Right cardiac atrium (tissue), 5 donors: ENCODE measurements at regions not wholly inside any gene's neighbourhood (a gene's known extent, or its start where the extent isn't known, plus 50 kb on each side); places are given as distances from the start of the nearest gene placed in this dataset.

Experiments used
- ATAC-seq, 2 donors: fragments of 200-7000 bp; cut with Tn5 transposase; one replicate each; pipeline versions ENCODE4 v1.8.0 to v1.9.1; 2020; ENCODE audit warnings: moderate library complexity in 2 of 2, mild to moderate bottlenecking in 1 of 2
- DNase-seq, 3 donors: peaks; one replicate each; pipeline ENCODE4 v3.0.0-alpha.2; 2020
- H3K27ac ChIP-seq: one replicate; pipeline ENCODE4 v1.5.1; 2013; ENCODE audit warnings: mild to moderate bottlenecking, low read length, control low read depth, moderate library complexity
- H3K27me3 ChIP-seq: one replicate; pipeline ENCODE4 v1.6.1; 2013; ENCODE audit not compliant: control insufficient read depth, insufficient read depth
- H3K4me1 ChIP-seq: one replicate; pipeline ENCODE4 v1.6.1; 2013; ENCODE audit warnings: low read length; ENCODE audit not compliant: control insufficient read depth, insufficient read depth
- H3K4me3 ChIP-seq: one replicate; pipeline ENCODE4 v1.5.1; 2013; ENCODE audit warnings: low read length, control low read depth
- H3K9me3 ChIP-seq: one replicate; pipeline ENCODE4 v1.6.1; 2013; ENCODE audit warnings: low read length; ENCODE audit not compliant: control insufficient read depth
- WGBS: extraction: QIAGEN DNeasy Blood & Tissue Kit; methylation state at CpG from one replicate; pipeline ENCODE4 v1.1.7; 2013; 5-methylcytosine and 5-hydroxymethylcytosine counted together
- intact Hi-C, 4 donors: fragments of 100-400 bp; cut with DNase I; formaldehyde crosslinking; loops; one replicate each; pipeline versions ENCODE4 v1.11.0 to v1.14.0; 2022 to 2023
- donor health status: healthy with polysubstance abuse.
- donor health status: DM: no; HTN: yes; CAD: no.
- donor health status: DM: no; HTN: no; CAD: no.
- donor health status: DM: no; HTN: yes; CAD: no; lungs with severe emphysema.
- donor health status: DM: yes; HTN: yes; CAD: no.

DNA sequence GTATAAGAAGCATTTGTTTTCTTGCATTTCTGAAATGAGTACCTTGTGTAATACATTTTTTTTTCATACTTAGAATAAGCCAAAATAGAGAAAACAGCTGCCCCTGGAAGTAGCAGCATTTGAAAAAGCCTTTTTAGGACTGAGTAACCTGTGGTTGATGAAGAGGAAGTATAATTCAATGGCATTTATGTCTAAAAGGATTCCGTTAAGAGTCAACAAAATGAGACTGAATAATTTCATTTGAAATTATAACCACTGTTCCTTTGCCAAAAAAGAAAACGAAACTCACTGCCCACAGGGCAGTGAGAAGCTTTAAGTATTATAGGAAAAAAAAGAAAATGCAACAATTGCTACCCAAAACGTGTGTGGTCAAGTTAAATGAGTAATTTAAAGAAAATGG lies 705.6 kb upstream of the PHF14 start:
- DNase-seq (no peak), ATAC-seq (no peak)
- Histone ChIP-seq H3K27ac (no peak overlapping the region), H3K4me1 (peaks cover 2% of the 10 kb centered on the region), H3K9me3 (no peaks in the 10 kb centered on the region), H3K27me3 (no peaks in the 10 kb centered on the region), H3K4me3 (no peak overlapping the region)
- intact Hi-C loops, result no loop called here
- 26% methylated on average over 3 of the region's 3 CpGs for WGBS

DNA sequence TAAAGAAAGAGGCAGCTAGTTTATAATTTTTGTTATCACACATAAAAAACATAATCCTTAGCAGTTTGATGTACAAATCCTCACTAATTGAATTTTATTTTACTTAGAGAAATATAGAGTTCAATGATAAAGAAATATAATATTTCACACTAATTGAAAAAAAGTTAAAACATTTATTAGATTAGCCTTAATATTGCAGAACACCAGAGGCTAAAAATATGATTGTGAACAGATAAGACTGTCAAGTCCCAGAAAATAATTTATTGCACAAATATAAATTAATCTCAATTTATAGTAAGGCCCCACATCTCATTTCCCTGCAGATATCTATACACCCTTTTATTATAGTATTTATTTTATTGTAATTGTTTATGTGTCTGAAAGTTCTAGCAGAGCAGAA lies 690.8 kb upstream of the PHF14 start:
- intact Hi-C loops, result no loop called here
- Histone ChIP-seq H3K27me3 (no peaks in the 10 kb centered on the region), H3K4me1 (no peaks in the 10 kb centered on the region), H3K27ac (no peak overlapping the region), H3K9me3 (no peaks in the 10 kb centered on the region), H3K4me3 (no peak overlapping the region)
- ATAC-seq (no peak), DNase-seq (no peak)

DNA sequence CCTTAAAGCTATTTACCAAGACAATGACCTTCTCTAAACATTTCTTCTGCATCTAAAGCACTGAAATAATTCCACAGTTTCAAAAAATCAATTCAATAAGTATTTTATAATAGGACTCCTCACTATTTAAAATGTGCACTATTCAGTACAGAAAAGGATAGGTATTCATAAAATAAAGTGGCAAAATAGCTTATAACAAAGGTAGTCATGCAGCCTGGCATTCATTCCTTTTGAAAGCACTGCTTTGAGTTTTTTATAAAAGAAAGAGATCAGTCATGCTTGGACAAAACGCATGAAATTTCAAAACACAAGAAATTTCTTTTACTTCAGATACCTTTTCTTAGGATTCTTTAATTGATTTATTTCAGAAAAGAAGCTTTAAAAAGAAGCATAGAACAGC lies 689.7 kb upstream of the PHF14 start:
- ATAC-seq, result no peak
- Histone ChIP-seq H3K4me3 (no peak overlapping the region), H3K27ac (no peak overlapping the region), H3K9me3 (no peaks in the 10 kb centered on the region), H3K4me1 (no peaks in the 10 kb centered on the region), H3K27me3 (no peaks in the 10 kb centered on the region)
- no peak for DNase-seq
- 98% methylated on average over 1 of the region's 1 CpG for WGBS
- intact Hi-C loops, result no loop called here

DNA sequence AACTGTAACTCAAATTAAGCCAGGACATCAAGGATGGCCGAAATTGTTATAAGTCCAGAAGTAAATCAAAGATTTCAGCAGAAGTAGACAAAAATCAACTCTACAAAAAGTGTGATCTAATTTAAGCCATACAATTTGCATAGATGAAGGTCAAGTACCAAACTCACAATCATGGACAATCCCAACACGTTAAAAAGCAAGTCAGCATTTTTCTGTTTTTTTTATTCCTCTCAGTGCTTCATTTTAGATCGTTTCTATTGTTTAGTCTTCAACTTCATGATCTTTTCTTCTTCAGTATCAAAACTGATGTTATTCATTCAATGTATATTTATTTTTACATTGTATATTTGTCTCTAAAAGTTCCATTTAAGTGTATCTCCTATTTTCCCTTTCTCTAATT lies 674.3 kb upstream of the PHF14 start:
- DNase-seq (no peak), ATAC-seq (no peak)
- Histone ChIP-seq H3K4me1 (no peaks in the 10 kb centered on the region), H3K27me3 (no peaks in the 10 kb centered on the region), H3K27ac (no peak overlapping the region), H3K9me3 (no peaks in the 10 kb centered on the region), H3K4me3 (no peak overlapping the region)
- 78% methylated on average over 3 of the region's 3 CpGs for WGBS
- intact Hi-C loops, result no loop called here

DNA sequence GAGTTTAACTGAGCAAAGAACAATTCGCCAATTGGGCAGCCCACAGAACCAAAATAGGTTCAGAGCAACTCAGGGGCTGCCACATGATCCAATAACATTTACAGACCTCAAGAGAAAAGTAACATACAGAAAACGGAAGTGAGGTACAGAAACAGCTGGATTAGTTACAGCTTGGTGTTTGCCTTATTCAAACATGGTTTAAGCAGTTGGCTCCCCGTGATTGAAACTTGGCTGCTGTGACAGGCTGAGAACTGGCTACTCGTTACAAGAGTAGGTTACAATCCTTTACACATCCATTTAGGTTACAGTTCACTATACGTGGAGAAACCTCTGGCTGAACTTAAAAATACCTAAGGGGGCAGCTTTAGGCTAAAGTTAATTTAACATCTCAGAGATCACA lies 673.1 kb upstream of the PHF14 start:
- Histone ChIP-seq H3K4me3 (no peak overlapping the region), H3K9me3 (no peaks in the 10 kb centered on the region), H3K27ac (no peak overlapping the region), H3K4me1 (no peaks in the 10 kb centered on the region), H3K27me3 (no peaks in the 10 kb centered on the region)
- no peak for DNase-seq
- 32% methylated on average over 5 of the region's 5 CpGs for WGBS
- no peak for ATAC-seq
- intact Hi-C loops, result no loop called here

DNA sequence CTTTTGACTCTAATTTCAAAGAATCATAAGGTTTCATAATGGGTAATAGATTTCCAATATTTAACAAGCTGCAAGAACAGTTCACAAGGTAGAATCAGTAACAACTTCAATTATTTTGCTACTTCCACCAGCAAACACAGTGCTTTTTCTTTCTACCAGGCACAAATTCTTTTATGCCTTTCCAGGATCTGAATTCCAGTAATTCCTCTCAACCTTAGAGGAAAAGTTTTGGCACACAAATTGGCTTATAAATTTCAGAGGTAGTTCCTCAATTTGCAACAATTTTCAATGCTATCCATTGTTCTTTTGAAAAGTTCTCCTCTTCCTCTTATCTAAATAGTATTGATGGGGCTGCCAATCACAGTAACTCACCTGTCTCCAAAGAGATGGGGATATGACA lies 665.4 kb upstream of the PHF14 start:
- Histone ChIP-seq H3K27me3 (no peaks in the 10 kb centered on the region), H3K9me3 (no peaks in the 10 kb centered on the region), H3K4me1 (no peaks in the 10 kb centered on the region), H3K4me3 (no peak overlapping the region), H3K27ac (no peak overlapping the region)
- DNase-seq (no peak), ATAC-seq (no peak)
- intact Hi-C loops, result no loop called here

DNA sequence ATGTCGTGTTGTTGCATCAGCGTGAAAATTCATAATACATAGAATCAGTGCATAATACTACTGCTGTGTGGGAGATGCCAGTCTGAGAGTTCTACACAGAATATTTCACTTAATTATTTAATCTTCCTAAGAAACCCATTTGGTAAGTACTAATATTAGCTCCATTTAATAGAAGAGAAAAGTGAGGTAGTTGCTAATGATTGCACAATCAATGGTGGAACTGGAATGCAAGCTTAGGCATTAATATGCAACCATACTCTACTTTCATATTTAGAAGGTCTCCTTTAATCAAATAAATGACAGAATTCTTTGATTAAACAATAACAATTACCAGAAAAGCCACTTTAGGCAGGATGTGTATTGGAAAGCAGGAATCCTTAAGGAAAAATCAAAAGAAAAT lies 660.7 kb upstream of the PHF14 start:
- H3K27me3 ChIP-seq, result no peaks in the 10 kb centered on the region
- no peaks in the 10 kb centered on the region for H3K9me3 ChIP-seq
- H3K4me1 ChIP-seq, result no peaks in the 10 kb centered on the region
- ATAC-seq (no peak), DNase-seq (no peak)
- WGBS, result 100% methylated on average over 2 of the region's 2 CpGs
- no peak overlapping the region for H3K27ac ChIP-seq
- H3K4me3 ChIP-seq, result no peak overlapping the region
- intact Hi-C loops, result no loop called here

DNA sequence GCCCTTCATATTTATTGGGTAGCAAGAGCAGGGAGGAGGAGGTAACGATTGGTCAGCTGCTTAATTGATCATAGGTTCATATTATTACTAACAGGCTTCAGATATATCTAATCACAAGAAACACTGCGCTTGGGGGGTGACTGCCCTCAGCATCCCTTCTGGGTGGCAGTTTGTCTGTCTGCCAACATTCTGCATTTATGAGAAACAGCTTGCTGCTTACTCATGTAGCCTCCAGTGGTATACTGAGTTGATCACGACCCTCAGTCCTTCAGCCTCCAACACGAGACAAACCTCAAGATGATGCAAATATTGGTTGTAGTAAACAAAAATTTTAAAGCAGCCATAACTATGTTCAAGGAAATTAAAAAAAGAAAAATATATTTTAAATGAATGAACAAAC lies 657.8 kb upstream of the PHF14 start:
- DNase-seq (no peak), ATAC-seq (no peak)
- H3K4me3 ChIP-seq, result no peak overlapping the region
- intact Hi-C loops, result no loop called here
- no peaks in the 10 kb centered on the region for H3K9me3 ChIP-seq
- no peak overlapping the region for H3K27ac ChIP-seq
- no peaks in the 10 kb centered on the region for H3K4me1 ChIP-seq
- WGBS, result 73% methylated on average over 4 of the region's 4 CpGs
- H3K27me3 ChIP-seq, result no peaks in the 10 kb centered on the region

DNA sequence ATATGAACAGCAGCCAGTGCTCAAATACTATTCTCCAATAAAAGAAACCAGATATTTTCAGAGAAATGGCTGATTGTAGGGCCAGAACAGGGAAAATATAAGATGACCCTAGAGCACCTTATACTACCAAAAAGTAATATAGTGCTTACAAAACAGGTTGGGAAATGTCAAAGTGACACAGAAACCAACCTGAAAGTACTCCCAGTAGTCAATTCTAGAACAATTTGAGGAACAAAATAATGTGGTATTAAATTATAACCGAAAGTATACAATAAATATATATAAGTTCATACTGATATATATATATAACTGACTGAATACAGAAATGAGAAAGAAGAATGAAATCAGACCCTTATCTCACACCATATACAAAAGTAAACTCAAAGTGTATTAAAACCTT lies 657.2 kb upstream of the PHF14 start:
- Histone ChIP-seq H3K4me3 (no peak overlapping the region), H3K27ac (no peak overlapping the region), H3K9me3 (no peaks in the 10 kb centered on the region), H3K4me1 (no peaks in the 10 kb centered on the region), H3K27me3 (no peaks in the 10 kb centered on the region)
- intact Hi-C loops, result no loop called here
- no peak for DNase-seq
- no peak for ATAC-seq
- 94% methylated on average over 1 of the region's 1 CpG for WGBS

DNA sequence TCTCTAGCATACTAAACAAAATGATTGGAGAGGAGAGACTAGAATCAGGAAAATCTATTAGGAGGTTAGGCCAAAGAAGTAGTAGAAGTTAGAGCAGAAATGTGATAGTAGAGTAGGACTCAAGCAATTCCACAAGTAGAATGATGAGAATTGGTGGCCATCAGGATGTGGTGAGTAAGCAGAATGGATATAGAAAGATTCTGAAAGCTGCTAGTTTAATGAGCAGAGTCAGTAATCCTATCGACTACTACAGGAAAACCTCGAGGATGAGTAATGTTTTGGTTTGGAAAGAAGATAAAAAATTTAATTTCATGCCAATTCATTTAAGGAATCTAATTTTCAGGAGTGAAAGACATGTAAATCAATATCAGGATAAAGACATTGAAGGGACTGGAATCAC lies 648.3 kb upstream of the PHF14 start:
- Histone ChIP-seq H3K4me3 (no peak overlapping the region), H3K27me3 (no peaks in the 10 kb centered on the region), H3K27ac (no peak overlapping the region), H3K9me3 (no peaks in the 10 kb centered on the region), H3K4me1 (no peaks in the 10 kb centered on the region)
- ATAC-seq (peak in 1 of 2 donors; percentile 80), DNase-seq (no peak)
- intact Hi-C loops, result loop anchor here in 1 of 4 donors (10.0 kb wide), 1 partner anchor 59 kb away; no protein-coding TSS in a partner anchor
- 53% methylated on average over 2 of the region's 2 CpGs for WGBS

DNA sequence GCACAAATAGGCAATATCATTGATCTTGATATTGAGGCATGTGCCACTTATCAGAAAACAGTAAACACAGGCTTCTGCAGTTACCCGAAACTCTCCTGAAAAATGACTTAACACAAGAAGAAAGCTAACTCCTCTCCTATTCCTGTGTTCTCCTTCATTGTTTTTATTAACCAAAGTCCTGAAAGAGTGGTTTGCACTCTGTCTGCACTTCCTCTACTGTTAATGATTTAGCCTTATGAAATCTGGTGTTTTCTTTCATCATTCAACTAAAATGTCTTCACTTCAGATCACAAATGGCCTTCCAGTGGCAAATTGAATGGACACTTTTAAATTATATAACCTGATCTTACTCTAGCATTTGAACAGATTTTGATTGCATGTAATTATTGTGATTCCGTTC lies 630.6 kb upstream of the PHF14 start:
- DNase-seq, result no peak
- H3K27me3 ChIP-seq, result no peaks in the 10 kb centered on the region
- no peak overlapping the region for H3K4me3 ChIP-seq
- no peaks in the 10 kb centered on the region for H3K9me3 ChIP-seq
- intact Hi-C loops, result no loop called here
- no peak overlapping the region for H3K27ac ChIP-seq
- 80% methylated on average over 2 of the region's 2 CpGs for WGBS
- no peaks in the 10 kb centered on the region for H3K4me1 ChIP-seq
- no peak for ATAC-seq

DNA sequence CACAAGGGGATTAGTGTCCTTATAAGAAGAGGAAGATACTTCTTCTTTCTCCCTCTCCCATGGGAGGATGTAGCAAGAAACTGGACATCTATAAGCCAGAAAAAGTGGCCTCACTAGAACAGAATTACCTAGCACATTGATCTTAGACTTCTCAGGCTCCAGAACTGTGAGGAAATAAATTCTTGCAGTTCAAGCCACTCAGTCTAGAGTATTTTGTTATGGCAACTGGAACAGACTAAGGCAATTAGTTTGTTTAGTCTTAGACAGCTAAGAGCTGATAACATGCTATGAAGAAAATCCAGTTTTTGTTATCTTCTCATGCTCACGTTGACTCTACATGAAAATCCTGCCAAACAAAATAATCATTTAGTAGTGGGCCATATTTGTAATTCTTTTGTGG lies 627.6 kb upstream of the PHF14 start:
- intact Hi-C loops, result no loop called here
- 35% methylated on average over 1 of the region's 1 CpG for WGBS

More for the DNA sequence above, 627.6 kb upstream of the PHF14 start:
- Histone ChIP-seq H3K4me3 (no peak overlapping the region), H3K9me3 (no peaks in the 10 kb centered on the region), H3K4me1 (no peaks in the 10 kb centered on the region), H3K27me3 (no peaks in the 10 kb centered on the region), H3K27ac (no peak overlapping the region)
- ATAC-seq (no peak), DNase-seq (no peak)
